Ovary (tissue), 3 donors: ENCODE measurements at regions not wholly inside any gene's neighbourhood (a gene's known extent, or its start where the extent isn't known, plus 50 kb on each side); places are given as distances from the start of the nearest gene placed in this dataset.

Source experiments
- EP300 ChIP-seq: sonication (generic); formaldehyde crosslinking; IDR thresholded peaks from one replicate; pipeline ENCODE4 v1.6.1; 2017; ENCODE audit warnings: antibody characterized with exemption
- POLR2A ChIP-seq: fragments of 450-650 bp; IDR thresholded peaks from one replicate; pipeline ENCODE4 v1.6.1; 2017; ENCODE audit warnings: antibody characterized with exemption, mild to moderate bottlenecking, moderate library complexity
- TF ChIP-seq, protein P1 (sequence below), 3 donors: fragments of 450-650 bp in 2 of 3; fragments of 200-600 bp in 1 of 3; IDR thresholded peaks; one replicate each; pipeline versions ENCODE4 v1.5.1 to v1.8.0; 2016 to 2022; ENCODE audit warnings: antibody characterized with exemption in 3 of 3, mild to moderate bottlenecking in 1 of 3
- donor health status: DM: no; HTN: no; CAD: no.

DNA sequence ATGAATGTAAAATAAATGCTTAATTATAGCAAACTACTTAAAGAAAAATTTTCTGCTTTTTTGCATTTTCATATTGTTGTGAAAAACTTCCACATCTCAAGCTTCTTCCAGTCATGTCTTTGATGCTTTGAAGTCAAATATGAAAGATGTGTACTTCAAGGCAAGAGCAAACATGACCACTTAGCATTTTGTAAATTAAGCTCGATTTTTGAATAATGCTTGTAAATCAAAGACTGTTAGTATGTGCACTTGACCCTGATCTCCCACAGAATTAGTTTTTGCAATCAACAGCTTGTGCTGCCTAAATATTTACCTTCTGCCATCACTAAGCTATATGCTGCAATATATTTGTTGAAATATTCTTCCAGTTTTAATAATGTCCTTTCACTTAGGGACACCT lies 486.1 kb upstream of the ID2 start:
- TF ChIP-seq, protein P1, sequence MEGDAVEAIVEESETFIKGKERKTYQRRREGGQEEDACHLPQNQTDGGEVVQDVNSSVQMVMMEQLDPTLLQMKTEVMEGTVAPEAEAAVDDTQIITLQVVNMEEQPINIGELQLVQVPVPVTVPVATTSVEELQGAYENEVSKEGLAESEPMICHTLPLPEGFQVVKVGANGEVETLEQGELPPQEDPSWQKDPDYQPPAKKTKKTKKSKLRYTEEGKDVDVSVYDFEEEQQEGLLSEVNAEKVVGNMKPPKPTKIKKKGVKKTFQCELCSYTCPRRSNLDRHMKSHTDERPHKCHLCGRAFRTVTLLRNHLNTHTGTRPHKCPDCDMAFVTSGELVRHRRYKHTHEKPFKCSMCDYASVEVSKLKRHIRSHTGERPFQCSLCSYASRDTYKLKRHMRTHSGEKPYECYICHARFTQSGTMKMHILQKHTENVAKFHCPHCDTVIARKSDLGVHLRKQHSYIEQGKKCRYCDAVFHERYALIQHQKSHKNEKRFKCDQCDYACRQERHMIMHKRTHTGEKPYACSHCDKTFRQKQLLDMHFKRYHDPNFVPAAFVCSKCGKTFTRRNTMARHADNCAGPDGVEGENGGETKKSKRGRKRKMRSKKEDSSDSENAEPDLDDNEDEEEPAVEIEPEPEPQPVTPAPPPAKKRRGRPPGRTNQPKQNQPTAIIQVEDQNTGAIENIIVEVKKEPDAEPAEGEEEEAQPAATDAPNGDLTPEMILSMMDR (IDR thresholded peaks at IDR 0.05) = no peak
- no peak for TF ChIP-seq POLR2A
- no peak for TF ChIP-seq EP300
